ENCODE measurements at regions not wholly inside any gene's neighbourhood (a gene's known extent, or its start where the extent isn't known, plus 50 kb on each side); places are given as distances from the start of the nearest gene placed in this dataset.

DNA sequence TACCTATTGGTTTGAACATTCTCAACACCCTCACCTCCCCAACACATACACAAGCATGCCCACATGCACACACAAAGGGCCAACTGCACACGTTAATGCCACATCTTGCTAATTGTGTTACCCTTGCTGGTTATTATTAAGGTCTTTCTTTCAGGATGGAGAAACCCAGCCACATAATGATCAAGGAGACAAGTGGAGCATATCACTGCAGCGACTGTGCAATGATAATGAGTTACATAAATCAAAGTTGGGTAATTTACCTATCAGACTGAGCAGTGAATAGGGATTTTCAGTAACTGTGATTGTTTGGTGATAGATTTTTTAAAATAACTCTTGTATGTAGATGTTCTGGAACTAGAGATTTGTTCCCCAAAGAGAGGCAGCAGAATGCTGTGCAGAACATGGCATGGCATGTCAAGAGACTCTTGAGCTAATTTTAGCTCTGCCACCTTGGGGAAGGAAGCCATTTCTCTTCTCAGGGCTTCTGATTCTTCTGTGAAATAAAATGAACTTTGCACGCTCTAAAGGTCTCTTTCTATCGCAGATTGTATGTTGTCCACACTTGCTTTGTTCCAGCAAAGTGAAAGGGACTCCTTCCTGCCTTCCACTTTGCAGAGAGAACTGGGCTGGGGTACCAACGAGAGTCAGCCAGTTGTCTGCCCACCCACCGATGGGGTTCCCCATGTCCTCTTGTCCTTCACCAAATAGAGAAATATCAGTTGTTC is 126.0 kb upstream of the CAMK1G start:
- ATAC-seq (no peak), DNase-seq (no peak)

DNA sequence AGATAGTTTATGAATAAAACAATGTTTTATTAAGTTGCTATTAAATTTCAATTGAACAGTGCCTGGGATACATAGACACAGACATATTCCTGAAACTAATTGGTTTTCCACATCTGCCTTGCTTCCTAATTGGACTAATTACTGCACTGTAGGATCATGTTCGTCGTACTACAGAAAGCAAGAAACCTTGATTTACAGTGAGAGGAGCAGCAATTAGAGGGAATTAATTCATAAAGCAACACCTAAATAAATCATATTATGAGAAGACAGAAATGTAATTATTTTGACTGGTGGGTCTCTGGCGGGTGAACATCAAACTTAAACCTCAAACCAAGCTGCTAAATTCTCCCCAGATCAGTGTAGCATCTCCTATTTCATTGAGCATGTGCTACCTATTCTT is 124.6 kb upstream of the CAMK1G start:
- ATAC-seq (no peak), DNase-seq (no peak)

DNA sequence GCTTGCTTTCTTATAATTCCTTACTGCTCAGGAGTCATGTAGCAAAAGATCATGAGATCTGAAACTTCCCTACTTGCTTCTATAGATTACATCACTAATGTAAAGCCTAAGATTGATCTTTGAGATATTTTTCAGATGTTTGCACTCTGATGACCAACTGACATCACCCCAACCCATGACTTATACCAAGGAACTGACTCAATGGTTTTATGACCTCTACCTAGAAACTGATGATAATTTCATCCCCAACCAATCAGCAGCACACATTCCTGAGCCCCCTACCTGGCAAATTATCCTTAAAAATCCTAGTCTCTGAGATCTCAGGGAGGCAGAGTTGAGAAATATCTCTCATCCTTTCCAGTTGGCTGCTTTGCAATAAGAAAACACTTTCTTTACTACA is 122.3 kb upstream of the CAMK1G start:
- no peak for ATAC-seq
- DNase-seq: no peak

DNA sequence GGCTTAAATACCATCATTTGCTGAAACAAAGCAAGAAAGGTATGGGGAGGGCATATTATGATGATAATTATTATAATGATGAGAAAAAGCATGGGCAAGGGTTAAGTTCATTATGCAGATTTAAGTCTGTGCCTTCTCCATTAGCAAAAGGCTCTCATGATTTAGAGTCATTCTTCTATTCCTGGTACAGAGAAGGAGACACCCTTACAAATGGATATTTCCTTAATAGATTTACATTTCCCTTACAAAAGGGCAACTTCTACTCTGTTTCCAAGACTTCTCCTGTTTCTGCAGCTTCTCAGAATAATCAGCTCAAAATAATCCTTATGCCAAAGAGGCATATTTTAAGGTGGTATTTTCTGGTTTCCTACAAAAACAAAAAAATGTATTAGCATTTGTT is 121.1 kb upstream of the CAMK1G start:
- DNase-seq (no peak), ATAC-seq (no peak)

DNA sequence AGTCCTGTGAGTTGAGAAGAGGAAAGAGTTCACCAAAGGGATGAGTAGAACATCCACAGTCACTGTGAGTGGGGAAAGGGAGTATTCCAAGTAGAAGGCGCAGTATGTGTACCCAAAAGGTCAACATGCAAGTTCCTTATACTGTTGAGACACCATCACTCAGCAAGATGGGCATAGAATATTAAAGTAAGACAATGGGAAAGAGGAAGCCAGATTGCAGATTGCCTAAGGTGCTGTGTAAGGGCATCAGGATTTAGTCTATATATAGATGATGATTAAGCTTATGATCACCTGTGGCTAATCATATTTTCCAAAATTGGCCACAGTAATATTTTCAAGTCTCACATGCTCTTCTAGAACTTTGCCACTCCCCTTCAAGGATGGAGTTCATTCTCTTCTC is 120.1 kb upstream of the CAMK1G start:
- no peak for ATAC-seq
- no peak for DNase-seq

DNA sequence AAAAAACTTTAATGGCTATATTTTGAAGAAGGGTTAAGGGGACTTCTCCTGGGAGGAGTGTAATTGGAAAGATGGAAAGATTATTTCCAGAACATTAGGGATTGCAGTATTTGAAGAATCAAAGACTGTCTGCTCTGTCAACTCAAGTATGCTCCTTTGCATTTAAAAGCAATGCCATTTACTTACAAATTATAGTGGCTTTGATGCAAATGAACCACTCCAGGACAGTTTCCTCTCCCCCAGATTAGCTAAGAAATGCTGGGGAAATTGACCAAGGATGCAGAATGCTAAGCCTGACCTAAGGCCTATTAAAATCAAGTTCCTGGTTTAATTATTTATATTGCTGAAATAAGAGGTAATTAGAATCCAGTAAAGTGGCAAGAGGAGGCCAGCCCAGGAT is 110.5 kb upstream of the CAMK1G start:
- ATAC-seq (no peak), DNase-seq (no peak)

DNA sequence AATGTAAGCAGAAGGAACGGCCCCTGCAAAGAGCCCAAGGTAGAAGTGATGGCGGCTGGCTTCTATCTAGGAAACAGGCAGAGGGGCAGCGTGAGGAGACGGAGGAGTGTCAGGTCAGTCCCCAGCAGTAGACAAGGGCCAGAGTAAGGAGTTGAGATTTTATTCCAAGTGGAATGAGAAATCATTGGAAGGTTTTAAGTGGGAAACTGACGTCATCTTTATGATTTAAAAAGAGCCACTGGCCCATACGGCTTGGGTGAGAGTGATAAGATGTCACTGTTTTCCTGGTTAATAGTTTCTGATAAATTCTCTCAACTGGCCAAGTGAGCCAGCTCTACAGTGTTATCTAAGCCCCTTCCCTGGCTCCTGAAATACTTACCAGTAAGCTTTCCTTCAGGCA is 103.2 kb upstream of the CAMK1G start:
- ATAC-seq: no peak
- DNase-seq: no peak

DNA sequence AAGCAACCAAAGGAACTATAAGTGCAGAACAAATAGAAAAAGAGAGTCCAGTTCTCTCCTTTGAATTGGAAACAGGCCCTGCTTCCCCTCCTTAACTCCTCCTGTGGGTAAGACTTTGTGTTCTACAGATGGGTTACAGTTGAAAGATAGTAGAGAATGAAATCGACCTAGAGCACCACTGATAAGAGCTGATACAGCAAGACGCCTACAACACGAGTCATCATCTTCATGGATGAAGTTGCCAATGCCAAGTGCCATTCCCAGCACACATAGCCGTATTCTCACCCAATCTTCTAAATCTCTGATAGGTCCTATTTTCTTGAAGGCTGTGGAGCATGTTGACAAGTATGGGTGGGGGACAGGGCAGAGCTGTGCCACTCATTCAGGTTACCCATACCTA is 99.8 kb upstream of the CAMK1G start:
- ATAC-seq: no peak

DNA sequence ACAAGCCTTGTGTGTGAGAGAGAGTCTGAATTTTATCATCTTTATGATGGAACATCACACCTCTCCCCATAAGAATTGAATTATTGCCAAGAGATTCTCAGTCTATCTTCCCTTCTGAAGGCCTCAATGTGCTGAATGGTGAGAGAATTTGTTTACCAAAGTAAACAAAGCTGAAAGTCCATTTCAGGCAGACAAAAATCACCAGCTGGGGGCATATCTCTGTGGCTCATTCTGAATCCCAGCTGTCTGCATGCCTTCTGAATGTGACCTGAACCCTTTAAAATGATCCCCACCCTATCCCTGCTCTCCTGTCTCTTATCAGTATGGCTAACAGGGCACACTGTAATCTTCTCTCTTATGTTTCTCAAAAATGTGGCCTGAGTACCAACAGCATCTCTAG is 99.1 kb upstream of the CAMK1G start:
- ATAC-seq (no peak), DNase-seq (no peak)

More for the DNA sequence above, 99.8 kb upstream of the CAMK1G start:
- DNase-seq: no peak

DNA sequence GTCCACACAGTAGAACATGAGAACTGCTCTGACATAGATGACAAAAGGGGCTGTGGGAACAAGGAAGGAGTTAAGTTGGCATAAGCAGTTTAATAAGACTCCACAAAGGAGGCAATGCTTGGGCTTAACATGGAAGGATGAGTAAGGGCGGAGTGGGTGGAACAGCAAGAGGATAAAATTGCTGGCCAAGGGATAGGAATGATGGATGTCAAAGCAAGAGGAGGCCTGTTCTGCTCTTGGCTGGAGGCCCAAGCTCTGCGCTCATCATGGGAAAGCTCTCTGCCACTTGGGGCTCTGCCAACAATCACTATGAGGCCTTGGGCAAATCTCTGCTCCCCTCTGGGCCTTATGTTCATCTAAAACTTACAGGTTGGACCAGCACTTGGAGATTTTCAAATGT is 98.3 kb upstream of the CAMK1G start:
- ATAC-seq (no peak), DNase-seq (no peak)

DNA sequence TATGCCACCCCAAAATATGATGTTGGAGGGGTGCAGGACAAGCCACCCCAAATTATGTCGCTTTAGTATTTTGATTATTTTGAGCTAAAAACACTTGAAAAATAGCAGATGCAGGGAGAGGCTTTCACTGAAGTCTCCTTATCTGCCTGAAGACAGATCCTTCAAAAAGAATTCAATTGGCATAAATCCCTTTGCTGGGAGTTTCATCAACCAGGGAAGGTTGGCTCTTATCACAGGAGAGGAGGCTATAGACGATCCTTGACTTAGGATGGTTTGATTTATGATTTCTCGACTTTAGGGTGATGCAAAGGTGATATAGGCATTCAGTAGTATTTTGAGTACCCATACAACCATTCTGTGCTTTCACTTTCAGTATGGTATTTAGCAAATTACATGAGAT is 97.8 kb upstream of the CAMK1G start:
- DNase-seq: no peak
- ATAC-seq: no peak

DNA sequence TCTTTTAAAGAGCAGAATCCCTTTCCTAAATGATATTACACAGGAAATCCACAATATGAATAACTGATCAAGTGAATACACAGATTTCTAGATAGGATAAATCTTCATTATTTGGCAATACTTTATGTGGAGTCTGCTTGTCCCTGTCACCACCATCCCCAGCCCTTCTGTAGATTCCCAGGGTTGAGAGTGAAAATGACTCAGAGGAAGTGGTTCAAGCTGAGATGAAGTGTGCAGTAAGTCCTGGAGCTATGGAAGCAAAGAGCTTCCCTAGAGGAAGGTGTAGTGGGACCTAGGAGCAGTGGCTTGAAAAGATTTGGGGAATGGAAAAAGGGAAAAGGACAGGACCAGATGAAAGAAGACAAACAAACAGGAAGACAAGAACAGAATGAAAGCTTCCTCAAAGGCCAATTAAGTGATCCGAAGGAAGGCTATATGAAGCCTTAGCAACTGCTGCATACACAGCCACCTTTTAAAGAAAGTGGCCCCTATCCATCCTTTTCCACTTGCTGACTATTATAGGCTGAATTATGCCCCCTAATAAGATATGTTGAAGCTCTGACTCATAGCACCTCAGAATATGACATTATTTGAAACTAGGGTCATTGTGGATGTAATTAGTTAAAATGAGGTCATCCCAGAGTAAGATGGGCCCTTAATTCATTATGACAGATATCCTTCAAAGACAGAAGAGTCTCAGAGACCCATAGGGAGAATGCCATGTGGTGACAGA is 96.5 kb upstream of the CAMK1G start:
- ATAC-seq: no peak
- no peak for DNase-seq

DNA sequence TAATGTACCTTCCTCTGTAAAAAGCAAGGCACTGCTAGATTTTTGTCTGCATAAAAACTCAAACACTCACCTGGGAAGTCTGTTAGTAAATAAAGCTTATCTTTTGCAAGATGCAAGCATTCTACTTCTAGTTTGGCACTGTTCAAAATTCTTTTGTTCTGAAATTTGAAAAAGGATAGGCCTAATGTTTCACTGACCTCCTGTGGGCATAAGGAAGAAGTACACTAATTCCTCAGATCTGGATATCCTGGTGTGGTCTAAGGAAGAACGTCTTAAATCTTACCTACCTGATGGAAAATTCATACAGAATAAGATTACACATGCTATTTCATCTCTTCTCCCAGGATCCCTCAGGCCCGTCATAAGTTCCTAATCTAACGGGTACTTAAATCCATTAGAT is 93.5 kb upstream of the CAMK1G start:
- DNase-seq: no peak
- no peak for ATAC-seq

DNA sequence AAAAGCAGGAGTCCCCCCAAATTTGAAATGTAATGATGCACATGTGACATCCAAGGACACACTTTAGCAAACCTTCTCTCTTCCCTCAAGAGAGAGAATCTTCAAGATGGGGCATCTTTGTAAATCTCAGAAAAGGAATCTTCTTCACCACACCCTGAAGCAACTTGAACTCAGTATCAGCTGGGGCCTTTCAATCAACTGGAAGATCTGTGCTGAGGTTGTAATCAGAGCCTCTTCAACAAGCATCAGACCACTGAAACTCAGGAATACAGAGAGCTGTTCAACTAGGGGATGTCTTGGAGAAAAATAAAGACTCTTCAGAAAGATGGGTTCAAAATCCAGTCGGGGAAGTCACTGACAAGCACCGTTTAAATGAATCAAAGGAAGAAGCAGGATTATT is 92.5 kb upstream of the CAMK1G start:
- DNase-seq: no peak
- no peak for ATAC-seq

DNA sequence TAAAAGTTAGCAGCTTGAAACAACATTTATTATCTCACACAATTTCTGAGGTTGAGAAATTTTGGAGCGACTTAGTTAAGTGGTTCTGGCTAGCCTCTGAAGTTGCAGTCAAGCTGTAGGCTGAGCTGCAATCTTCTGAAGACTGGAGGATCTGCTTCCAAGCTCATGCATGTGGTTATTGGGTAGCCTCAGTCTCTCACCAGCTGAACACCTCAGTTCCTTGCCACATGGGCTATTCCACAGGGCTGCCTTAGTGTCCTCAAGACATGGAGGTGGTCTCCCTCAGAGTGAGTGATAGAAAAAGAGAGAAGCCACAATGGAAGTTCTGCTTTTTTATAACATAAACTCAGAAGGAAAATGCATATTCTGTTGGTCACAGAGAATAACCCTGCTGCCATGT is 92.0 kb upstream of the CAMK1G start:
- DNase-seq (no peak), ATAC-seq (no peak)

DNA sequence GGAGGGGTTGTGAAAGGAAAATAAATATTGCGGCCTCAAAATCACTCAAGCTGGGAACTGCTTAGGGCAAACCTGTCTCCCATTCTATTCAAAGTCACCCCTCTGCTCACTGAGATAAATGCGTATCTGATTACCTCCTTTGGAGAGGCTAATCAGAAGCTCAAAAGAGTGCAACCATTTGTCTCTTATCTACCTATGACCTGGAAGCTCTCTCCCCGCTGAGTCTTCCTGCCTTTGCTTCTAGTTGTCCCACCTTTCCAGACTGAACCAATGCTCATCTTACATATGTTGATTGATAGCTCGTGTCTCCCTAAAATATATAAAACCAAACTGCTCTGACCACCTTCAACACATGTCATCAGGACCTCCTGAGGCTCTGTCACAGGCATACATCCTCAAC is 91.6 kb upstream of the CAMK1G start:
- DNase-seq (no peak), ATAC-seq (no peak)

DNA sequence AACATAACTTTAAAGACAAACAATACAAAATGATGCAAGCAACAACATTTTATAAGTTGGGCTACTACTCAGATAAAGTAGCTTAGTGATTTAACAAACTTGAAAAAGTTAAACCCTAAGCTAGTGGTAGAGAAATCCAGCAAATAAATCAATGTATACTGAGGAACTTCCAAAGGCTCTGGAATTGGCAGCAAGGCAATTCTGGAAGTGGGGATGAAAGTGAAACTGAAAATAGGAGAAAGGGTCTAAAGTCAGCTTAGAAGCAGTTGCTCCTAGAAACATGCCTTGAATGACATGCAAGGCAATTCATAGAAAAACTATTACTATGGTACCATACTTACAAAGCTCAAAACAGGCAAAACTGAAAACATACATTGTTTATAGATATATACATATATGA is 90.0 kb upstream of the CAMK1G start:
- ATAC-seq (no peak), DNase-seq (no peak)

DNA sequence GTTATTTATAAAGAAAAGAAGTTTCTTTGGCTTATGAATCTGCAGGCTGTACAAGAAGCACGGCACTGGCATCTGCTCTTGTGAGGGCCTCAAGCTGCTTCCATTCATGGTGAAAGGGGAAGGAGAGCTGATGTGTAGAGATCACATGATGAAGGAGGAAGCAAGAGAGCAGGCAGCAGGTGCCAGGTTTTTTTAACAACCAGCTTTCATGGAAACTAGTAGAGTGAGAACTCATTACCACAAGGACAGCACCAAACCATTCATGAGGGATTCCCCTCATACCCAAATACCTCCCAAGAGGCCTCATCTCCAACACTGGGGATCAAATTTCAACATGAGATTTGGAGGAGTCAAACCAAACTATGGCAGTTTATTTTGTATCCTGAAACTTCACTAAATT is 85.8 kb upstream of the CAMK1G start:
- ATAC-seq (no peak), DNase-seq (no peak)

DNA sequence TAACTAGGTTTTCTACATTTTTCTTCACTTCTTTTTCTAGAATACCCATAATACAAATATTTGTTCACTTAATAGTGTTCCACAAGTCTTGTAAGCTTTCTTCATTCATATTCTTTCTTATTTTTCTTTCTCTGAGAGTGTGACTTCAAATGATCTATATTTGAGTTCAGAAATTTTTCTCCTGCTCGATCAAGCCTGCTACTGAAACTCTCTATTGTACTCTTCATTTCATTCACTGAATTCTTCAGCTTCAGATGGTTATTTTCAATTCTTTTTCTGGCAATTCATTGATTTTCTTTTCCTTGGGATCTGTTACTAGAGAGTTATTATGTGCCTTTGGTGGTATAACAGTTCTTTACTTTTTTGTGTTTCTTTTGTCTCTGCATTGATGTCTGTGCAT is 82.5 kb upstream of the CAMK1G start:
- DNase-seq (no peak), ATAC-seq (no peak)

DNA sequence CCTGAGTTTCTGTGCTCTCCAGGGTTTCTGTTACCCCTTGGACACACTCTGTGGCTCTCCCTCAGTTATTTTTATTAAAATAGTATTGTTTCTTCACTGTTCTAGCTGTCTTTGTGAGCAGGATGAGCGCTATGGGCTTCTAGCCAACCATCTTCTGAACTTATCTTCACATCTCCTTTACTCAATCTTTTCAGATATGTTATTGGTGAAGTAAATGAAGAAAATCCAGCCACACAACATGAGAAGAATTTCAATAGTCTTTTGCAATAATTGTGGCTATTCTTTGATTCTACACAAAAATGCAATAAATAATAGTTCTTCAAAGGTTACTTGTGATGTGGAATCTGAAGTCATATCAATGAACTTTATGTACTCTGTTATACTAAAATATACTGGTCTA is 80.3 kb upstream of the CAMK1G start:
- DNase-seq: no peak

DNA sequence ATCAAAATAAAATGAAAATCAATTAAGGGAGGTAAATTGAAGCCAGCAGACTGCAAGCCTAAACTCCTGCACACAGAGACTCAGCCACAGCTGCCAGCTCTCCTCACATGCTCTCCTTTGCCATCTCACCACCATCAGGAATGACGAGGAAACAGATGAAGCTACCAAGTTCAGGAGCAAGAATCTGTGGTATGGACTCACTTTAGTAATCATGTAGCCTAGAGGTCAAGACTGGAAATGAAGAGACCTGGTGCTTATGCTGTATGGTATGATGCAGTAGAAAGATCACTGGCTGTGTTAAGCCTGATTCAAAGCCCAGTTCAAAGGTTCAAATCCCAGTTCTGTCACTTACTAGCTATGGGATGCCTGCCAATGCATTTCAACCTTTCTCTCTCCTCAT is 78.9 kb upstream of the CAMK1G start:
- DNase-seq: no peak
- no peak for ATAC-seq

More for the DNA sequence above, 80.3 kb upstream of the CAMK1G start:
- ATAC-seq: no peak

DNA sequence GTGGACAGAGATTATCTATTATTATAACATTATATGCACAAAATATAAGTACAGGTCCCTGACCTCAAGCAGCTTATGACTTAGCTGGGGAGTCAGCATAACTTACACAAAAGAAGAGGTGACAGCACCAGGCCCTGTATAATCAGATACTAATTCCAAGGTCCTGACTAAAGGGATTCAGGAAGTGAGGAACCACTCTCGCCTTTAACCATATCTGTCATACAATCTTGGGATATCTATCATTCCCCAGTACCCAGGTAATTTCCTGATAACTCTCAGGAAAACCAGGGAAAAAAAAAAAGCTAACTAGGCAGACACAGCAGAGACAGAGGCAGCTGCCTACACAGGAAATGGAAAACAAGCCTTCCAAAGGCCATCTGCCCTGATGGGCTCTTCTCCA is 78.5 kb upstream of the CAMK1G start:
- no peak for ATAC-seq
- no peak for DNase-seq

DNA sequence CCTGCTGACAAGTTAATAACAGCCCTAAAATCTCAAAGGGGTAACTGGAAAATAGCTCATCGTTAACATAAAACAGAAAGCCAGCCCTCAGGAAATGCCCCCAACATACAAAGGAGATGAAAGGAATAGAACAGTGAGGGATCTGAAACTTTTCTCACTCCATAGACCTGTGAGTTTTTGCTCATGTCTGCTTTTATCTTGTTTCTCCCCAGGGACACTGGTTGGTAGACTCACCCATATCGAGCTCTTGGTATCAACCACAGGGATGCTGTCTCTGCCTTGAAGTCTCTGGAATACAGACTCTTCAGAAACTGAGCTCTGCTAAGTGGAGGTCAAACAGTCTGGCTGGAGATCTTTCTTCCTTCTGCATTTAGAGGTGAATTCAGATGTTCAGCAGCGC is 77.4 kb upstream of the CAMK1G start:
- ATAC-seq (no peak), DNase-seq (no peak)

DNA sequence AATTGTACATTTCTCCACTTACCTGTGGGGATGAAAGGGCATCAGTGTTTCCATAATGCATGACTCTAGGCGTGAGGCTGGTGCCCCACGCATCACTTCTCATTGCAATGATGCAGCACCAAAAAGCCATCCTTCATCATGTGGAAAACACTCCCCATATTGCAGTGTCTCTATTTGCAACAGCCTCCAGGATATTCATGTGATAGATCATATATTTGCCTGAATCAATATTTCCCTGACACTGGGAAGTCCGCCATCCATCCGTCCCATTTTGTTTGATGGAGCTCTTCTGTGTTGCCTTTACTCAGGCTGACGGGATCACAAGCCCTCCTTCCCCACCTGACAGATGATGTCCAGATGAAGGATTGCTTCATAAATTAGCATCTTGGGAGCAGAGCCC is 74.5 kb upstream of the CAMK1G start:
- ATAC-seq (no peak), DNase-seq (no peak)
